ENCODE measurements at regions not wholly inside any gene's neighbourhood (a gene's known extent, or its start where the extent isn't known, plus 50 kb on each side); places are given as distances from the start of the nearest gene placed in this dataset.
A peak's percentile ranks its signal among the peaks of the same experiment; 100 is the strongest.

DNA sequence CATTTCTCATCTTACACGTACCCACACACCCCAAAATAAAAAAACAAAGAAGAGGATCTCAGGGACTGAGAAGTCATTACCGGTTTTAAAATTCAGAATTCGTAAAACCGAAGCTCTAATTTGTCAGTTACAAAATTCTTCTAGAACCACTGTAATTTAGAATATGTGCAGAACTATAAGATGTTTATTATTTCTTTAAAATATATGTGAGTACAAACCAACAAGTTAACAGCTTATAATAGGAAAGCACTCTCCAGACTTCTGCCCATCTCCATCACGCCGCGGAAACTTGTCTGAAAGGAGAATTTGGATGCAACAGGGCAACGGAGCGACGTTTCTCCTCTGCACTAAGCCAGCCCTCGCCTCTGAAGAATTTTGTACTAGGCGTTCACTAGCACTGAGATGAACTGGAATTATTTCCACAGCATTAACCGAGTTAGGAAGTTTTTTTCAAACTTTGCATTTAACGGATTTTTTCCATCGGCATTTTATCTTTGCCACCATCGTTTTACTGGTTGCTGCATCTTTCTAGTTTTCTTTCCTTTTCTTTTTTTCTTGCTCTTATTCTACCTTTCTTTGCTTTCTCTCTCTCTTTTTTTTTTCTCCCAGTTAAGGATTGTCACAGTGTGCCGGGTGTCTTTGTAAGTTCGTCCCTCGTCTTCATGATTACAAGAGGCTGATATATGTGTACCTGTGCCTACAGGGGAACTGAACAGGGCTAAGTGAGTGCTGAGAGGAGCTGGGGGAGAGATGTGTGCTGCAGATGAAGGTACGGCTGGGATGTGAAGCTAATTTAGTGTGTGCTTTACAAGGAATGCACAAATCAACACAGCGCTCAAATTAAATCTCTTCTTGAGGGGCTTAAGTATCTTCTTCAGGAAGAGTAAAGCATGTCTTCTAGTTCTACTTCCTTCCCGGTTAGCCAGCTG lies 295.9 kb upstream of the NFE2L3 start:
- ChIA-PET CTCF (ENCODE audit: unreplicated experiment) (no interaction called here), POLR2A (interaction anchor here (0.6 kb wide), 2 partner anchors 111 to 1038 kb away, joined by 4 to 6 read pairs; no protein-coding TSS in a partner anchor)
- no peak for TF ChIP-seq EZH2phosphoT487 (IDR thresholded peaks at IDR 0.05; ENCODE audit: borderline replicate concordance, low read depth, low read length)
- TF ChIP-seq, protein P1, sequence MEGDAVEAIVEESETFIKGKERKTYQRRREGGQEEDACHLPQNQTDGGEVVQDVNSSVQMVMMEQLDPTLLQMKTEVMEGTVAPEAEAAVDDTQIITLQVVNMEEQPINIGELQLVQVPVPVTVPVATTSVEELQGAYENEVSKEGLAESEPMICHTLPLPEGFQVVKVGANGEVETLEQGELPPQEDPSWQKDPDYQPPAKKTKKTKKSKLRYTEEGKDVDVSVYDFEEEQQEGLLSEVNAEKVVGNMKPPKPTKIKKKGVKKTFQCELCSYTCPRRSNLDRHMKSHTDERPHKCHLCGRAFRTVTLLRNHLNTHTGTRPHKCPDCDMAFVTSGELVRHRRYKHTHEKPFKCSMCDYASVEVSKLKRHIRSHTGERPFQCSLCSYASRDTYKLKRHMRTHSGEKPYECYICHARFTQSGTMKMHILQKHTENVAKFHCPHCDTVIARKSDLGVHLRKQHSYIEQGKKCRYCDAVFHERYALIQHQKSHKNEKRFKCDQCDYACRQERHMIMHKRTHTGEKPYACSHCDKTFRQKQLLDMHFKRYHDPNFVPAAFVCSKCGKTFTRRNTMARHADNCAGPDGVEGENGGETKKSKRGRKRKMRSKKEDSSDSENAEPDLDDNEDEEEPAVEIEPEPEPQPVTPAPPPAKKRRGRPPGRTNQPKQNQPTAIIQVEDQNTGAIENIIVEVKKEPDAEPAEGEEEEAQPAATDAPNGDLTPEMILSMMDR (conservative IDR thresholded peaks at IDR 0.05; ENCODE audit: low read length): no peak
- H4K20me1 ChIP-seq (ENCODE audit: insufficient read depth, low read length): no peaks in the 10 kb centered on the region
- intact Hi-C loops (cut with micrococcal nuclease; ENCODE audit: unreplicated experiment): no loop called here
- H3K79me2 ChIP-seq (ENCODE audit: insufficient read depth, low read depth, low read length): no peaks in the 10 kb centered on the region
- peaks cover 21% of the 10 kb centered on the region for H3K4me1 ChIP-seq (ENCODE audit: insufficient read depth, low read length, poor library complexity, severe bottlenecking)
- H3K36me3 ChIP-seq (ENCODE audit: insufficient read depth, low read length): no peaks in the 10 kb centered on the region; the same call in 1 of the 2 replicates
- H3K4me2 ChIP-seq (ENCODE audit: low read length): peak overlapping the region; percentile 64
- peak overlapping the region; percentile 19 for H3K27ac ChIP-seq (ENCODE audit: low read depth, low read length, poor library complexity, severe bottlenecking)
- no TSS peak for BruUV-seq (replicated peaks)
- no peaks in the 10 kb centered on the region for H3K9me3 ChIP-seq (ENCODE audit: low read length)
- no peaks in the 10 kb centered on the region for H3K9me2 ChIP-seq (ENCODE audit: insufficient read depth, low read length)
- DNase-seq (ENCODE audit: low spot score): no peak
- peak overlapping the region; percentile 40; the same call in 1 of the 2 replicates for H2AFZ ChIP-seq (ENCODE audit: low read length)
- H3K4me3 ChIP-seq (ENCODE audit: low read depth, low read length, poor library complexity, severe bottlenecking): peak overlapping the region; percentile 60

DNA sequence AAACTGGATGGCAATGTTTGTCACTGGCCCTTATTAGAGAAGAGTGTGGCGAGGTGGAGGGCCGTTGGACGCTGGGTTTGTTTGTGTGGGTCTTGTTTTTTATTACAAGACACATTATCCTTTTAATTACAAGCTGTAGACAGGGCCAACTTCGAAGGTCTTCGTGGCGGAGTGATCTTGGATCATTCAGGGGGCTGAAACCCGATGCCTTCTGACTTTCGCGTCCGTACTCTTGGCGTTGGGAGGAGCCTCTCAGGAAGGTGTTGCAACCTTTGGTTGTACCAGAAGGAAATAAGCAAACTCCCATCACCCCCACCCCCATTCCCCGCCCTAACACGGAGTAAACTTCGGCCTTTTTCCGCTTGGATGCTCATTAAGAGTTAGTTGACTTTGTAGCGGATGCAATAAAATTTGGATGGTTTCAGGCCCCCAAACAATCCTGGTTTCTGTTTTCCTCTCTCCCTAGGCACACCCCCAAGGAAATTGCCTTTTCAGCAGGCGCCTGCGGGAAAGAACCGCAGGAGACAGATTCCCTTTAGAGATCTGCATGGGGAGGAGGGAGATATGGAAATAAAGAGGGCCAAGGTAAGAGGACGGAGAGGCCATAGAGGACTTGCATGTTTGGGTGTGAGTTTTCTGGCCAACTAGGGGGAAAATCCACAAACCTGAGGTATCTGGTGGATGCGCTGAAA lies 294.5 kb upstream of the NFE2L3 start:
- Histone ChIP-seq H3K9me2 (ENCODE audit: insufficient read depth, low read length) (no peaks in the 10 kb centered on the region), H2AFZ (ENCODE audit: low read length) (peak overlapping the region; percentile 77; the same call in 1 of the 2 replicates), H3K36me3 (ENCODE audit: insufficient read depth, low read length) (no peaks in the 10 kb centered on the region; the same call in 1 of the 2 replicates), H3K9me3 (ENCODE audit: low read length) (no peaks in the 10 kb centered on the region), H3K27ac (ENCODE audit: low read depth, low read length, poor library complexity, severe bottlenecking) (no peak overlapping the region), H3K4me1 (ENCODE audit: insufficient read depth, low read length, poor library complexity, severe bottlenecking) (peaks cover 20% of the 10 kb centered on the region), H3K4me3 (ENCODE audit: low read depth, low read length, poor library complexity, severe bottlenecking) (peak overlapping the region; percentile 57), H3K4me2 (ENCODE audit: low read length) (peak overlapping the region; percentile 64), H3K79me2 (ENCODE audit: insufficient read depth, low read depth, low read length) (no peaks in the 10 kb centered on the region), H4K20me1 (ENCODE audit: insufficient read depth, low read length) (no peaks in the 10 kb centered on the region)
- no peak for TF ChIP-seq EZH2phosphoT487 (IDR thresholded peaks at IDR 0.05; ENCODE audit: borderline replicate concordance, low read depth, low read length)
- TF ChIP-seq, protein P1 (conservative IDR thresholded peaks at IDR 0.05; ENCODE audit: low read length): no peak
- POLR2A ChIA-PET: no interaction called here
- CTCF ChIA-PET (ENCODE audit: unreplicated experiment): no interaction called here
- no peak for DNase-seq (ENCODE audit: low spot score)
- no TSS peak for BruUV-seq (replicated peaks)
- intact Hi-C loops (cut with micrococcal nuclease; ENCODE audit: unreplicated experiment): no loop called here

Data from OCI-LY7 (cell line).